GM21390 (cell line): ENCODE measurements at regions not wholly inside any gene's neighbourhood (a gene's known extent, or its start where the extent isn't known, plus 50 kb on each side); places are given as distances from the start of the nearest gene placed in this dataset.
A peak's percentile ranks its signal among the peaks of the same experiment; 100 is the strongest.
"Not testable (repeated sequence)": the region's sequence is repeated elsewhere in the genome, so short reads cannot be mapped to it uniquely, and the experiment has no call there.

Source experiments
- ATAC-seq: cut with Tn5 transposase; IDR thresholded peaks from one replicate; pipeline ENCODE4 v1.9.1; 2021; ENCODE audit not compliant: unreplicated experiment

GRCh38 chr2:176891105-176891504 lies 321.5 kb upstream of the HNRNPA3 start:
- no peak for ATAC-seq

GRCh38 chr2:176891857-176892256 lies 320.7 kb upstream of the HNRNPA3 start:
- ATAC-seq = no peak

DNA sequence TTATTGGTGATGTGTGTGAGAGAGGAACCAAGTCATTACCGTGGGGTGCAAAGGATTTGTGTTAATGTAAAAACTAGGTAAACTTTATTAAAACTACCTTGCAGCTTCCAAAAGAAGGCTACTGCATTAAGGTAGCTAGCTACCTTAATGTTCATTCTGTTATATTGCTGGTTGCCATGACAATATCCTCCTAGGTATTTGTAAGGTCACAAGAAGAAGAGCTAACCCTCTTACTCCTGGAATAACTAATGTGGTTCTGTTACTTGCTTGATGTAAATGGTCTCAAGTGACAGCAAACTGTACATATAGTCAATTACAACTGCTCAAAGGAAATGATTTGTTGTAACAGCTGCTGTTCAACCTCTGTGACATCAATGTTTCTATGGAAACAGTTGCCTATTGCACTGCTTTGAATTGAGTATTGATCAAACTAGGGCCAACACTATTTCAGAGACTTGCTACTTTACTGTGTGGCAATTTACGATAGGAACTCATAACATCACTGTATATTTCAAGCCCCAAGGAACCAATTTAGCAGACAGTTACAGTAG lies 319.8 kb upstream of the HNRNPA3 start:
- no peak for ATAC-seq

GRCh38 chr2:176895158-176895557 lies 317.4 kb upstream of the HNRNPA3 start:
- no peak for ATAC-seq

GRCh38 chr2:176902454-176902853 lies 310.1 kb upstream of the HNRNPA3 start:
- ATAC-seq = no peak

DNA sequence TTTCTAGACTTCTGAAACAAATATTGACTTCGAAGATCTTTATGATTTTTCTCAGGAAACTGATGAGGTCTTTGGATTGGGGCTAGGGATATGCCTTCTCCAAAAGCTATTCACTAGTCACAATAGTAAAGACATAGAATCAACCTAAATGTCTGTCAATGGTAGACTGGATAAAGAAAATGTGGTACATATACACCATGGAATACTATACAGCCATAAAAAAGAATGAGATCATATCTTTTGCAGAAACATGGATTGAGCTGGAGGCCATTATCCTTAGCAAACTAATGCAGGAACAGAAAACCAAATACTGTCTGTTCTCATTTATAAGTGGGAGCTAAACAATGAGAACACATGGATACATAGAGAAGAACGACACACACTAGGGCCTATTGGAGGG lies 308.5 kb upstream of the HNRNPA3 start:
- not testable (repeated sequence) for ATAC-seq

DNA sequence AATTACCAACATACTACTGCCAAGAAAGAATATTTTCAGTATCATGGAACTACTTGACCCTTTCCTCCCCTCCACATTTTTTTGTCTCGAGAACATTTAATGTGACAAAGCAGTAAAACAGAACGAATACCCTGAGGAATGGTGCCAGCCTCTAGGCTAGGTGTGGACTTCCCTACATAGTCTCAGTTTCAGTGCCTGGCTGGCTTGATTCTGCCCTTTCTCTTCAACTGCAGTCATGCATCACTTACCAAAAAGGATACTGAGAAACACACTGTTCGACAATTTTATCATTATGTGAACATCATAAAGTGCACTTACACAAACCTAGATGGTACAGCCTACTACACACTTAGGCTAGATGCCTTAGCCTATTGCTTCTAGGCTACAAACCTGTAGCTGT lies 305.3 kb upstream of the HNRNPA3 start:
- no peak for ATAC-seq

GRCh38 chr2:176910828-176911227 lies 301.8 kb upstream of the HNRNPA3 start:
- ATAC-seq = no peak

GRCh38 chr2:176913955-176914354 lies 298.6 kb upstream of the HNRNPA3 start:
- ATAC-seq = no peak

GRCh38 chr2:176914371-176914770 lies 298.2 kb upstream of the HNRNPA3 start:
- ATAC-seq = no peak

- not testable (repeated sequence) for ATAC-seq
These were observed 290.0 kb upstream of the HNRNPA3 start for GRCh38 chr2:176922545-176922944.

DNA sequence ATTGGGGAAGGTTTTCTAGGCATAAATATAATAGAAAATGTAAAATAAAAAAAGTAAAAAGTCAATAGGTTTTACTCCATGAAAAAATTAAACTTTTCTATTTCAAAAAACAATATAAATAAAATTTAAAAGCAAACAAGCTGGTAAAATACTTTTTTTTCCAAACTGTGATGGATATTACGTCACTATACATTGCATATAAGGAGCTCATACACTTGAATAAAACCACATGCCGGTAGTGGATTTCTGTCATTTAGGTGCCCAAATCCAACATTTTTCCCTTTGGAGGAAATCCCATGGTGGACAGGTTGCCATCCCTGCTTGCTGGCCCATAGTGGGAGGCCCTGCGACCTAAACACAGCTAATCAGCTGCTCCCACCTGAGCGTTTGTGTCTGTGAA lies 289.4 kb upstream of the HNRNPA3 start:
- ATAC-seq = no peak

- no peak for ATAC-seq
These were observed 287.6 kb upstream of the HNRNPA3 start for GRCh38 chr2:176924909-176925534.

- ATAC-seq = no peak
These were observed 286.1 kb upstream of the HNRNPA3 start for GRCh38 chr2:176926453-176926852.

DNA sequence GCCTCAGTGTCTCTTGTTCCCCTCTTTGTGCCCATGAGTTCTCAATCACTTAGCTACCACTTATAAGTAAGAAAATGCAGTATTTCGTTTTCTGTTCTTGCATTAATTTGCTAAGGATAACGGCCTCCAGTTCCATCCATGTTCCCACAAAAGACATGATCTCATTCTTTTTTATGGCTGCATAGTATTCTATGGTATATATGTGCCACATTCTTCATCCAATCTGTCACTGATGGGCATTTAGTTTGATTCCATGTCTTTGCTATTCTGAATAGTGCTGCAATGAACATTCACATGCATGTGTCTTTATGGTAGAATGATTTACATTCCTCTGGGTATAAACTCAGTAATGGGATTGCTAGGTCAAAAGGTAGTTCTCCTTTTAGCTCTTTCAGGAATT lies 283.2 kb upstream of the HNRNPA3 start:
- ATAC-seq = not testable (repeated sequence)

GRCh38 chr2:176931588-176932563 lies 280.7 kb upstream of the HNRNPA3 start:
- ATAC-seq = peak; percentile 98

- ATAC-seq = no peak
These were observed 278.5 kb upstream of the HNRNPA3 start for GRCh38 chr2:176934131-176934530.

GRCh38 chr2:176934869-176935415 lies 277.7 kb upstream of the HNRNPA3 start:
- no peak for ATAC-seq

GRCh38 chr2:176935543-176936102 lies 277.0 kb upstream of the HNRNPA3 start:
- no peak for ATAC-seq

DNA sequence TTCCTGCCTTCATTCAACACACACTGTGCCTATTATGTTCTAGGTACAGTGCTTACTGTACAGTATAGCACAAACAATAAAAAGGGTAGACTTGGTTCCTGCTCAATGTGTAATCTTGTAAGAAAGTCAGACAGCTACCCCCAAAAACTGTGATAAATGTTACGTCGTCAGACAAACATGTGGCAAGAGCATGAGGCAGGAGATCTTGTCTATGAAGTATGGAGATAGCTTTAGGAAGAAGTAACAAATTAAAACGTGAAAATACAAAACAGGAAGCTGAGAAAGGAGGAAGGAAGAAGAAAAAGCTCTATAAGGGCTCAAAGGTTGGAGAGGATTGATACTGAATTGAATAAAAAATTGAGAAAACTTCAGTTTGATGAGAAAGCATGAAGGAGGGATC lies 276.2 kb upstream of the HNRNPA3 start:
- no peak for ATAC-seq

- no peak for ATAC-seq
These were observed 267.6 kb upstream of the HNRNPA3 start for GRCh38 chr2:176944998-176945397.
